ENCODE measurements at regions not wholly inside any gene's neighbourhood (a gene's known extent, or its start where the extent isn't known, plus 50 kb on each side); places are given as distances from the start of the nearest gene placed in this dataset.
"Not testable (repeated sequence)": the region's sequence is repeated elsewhere in the genome, so short reads cannot be mapped to it uniquely, and the experiment has no call there.

GRCh38 chr21:9592591-9592990 lies 928.8 kb upstream of the TPTE start:
- not testable (repeated sequence) for TF ChIP-seq CTCF (IDR thresholded peaks at IDR 0.05; ENCODE audit: low read depth, low read length, missing input control); TAF1 (conservative IDR thresholded peaks at IDR 0.05); RXRA (IDR thresholded peaks at IDR 0.05); JUND (IDR thresholded peaks at IDR 0.05); HNF4G (IDR thresholded peaks at IDR 0.05); GABPA (IDR thresholded peaks at IDR 0.05 in 1 of 2, conservative IDR thresholded peaks at IDR 0.05 in 1 of 2)
